Astrocyte (in vitro differentiated cells and primary cell): ENCODE measurements at regions not wholly inside any gene's neighbourhood (a gene's known extent, or its start where the extent isn't known, plus 50 kb on each side); places are given as distances from the start of the nearest gene placed in this dataset.

Experiments used
- CTCF ChIP-seq: IDR thresholded peaks from 2 replicates; pipeline ENCODE4 v1.5.1; 2011; ENCODE audit warnings: low read depth, mild to moderate bottlenecking, inconsistent platforms, low read length, moderate library complexity; ENCODE audit not compliant: insufficient read depth
- EZH2 ChIP-seq: IDR thresholded peaks from 2 replicates; pipeline ENCODE4 v1.6.1; 2012; ENCODE audit warnings: mild to moderate bottlenecking, low read length, inconsistent platforms; ENCODE audit not compliant: insufficient read depth

DNA sequence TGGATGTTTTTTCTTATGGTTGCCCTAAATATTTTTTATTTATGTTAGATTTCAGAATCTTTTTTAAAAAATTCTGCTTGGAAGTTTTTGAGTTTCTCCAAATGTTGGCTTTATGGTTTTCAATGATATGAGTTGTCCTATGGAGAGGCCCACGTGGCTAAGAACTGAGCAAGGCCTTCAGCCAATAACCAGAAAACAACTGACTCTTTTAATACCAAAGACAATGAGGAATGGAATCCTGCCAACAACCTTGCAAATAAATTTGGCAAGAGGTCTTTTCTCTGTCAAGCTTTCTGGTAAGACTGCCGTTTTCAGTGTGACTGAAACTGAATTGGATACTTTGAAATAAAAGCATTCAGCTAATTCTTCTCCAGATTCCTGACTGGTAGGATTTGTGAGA lies 1740.1 kb upstream of the WWC1 start:
- TF ChIP-seq CTCF = no peak
- TF ChIP-seq EZH2 = no peak
